ENCODE measurements at regions not wholly inside any gene's neighbourhood (a gene's known extent, or its start where the extent isn't known, plus 50 kb on each side); places are given as distances from the start of the nearest gene placed in this dataset.

GRCh38 chr2:118493213-118493612, 354.2 kb downstream of the EN1 start:
- Histone ChIP-seq H3K27me3 (ENCODE audit: control insufficient read depth in 1 of 2, insufficient read depth in 2 of 2, low read length in 2 of 2) (no peaks in the 10 kb centered on the region), H3K36me3 (ENCODE audit: control insufficient read depth in 1 of 2, insufficient read depth in 2 of 2, low read length in 2 of 2) (no peaks in the 10 kb centered on the region), H3K4me1 (ENCODE audit: control insufficient read depth in 1 of 2, insufficient read depth in 2 of 2, low read length in 2 of 2) (no peaks in the 10 kb centered on the region), H3K9ac (ENCODE audit: low read depth in 1 of 2, low read length in 2 of 2) (no peak overlapping the region), H3K27ac (ENCODE audit: low read depth, low read length) (no peak overlapping the region), H3K9me3 (ENCODE audit: control insufficient read depth in 1 of 2, low read length in 2 of 2) (peaks cover 0 to 3% of the 10 kb centered on the region in 2 donors), H3K4me3 (ENCODE audit: low read depth in 1 of 2, low read length in 2 of 2) (no peak overlapping the region)

GRCh38 chr2:118492335-118492734, 355.1 kb downstream of the EN1 start:
- Histone ChIP-seq H3K4me1 (ENCODE audit: control insufficient read depth in 1 of 2, insufficient read depth in 2 of 2, low read length in 2 of 2) (no peaks in the 10 kb centered on the region), H3K27ac (ENCODE audit: low read depth, low read length) (no peak overlapping the region), H3K9ac (ENCODE audit: low read depth in 1 of 2, low read length in 2 of 2) (no peak overlapping the region), H3K4me3 (ENCODE audit: low read depth in 1 of 2, low read length in 2 of 2) (no peak overlapping the region), H3K27me3 (ENCODE audit: control insufficient read depth in 1 of 2, insufficient read depth in 2 of 2, low read length in 2 of 2) (no peaks in the 10 kb centered on the region), H3K9me3 (ENCODE audit: control insufficient read depth in 1 of 2, low read length in 2 of 2) (peaks cover 0 to 3% of the 10 kb centered on the region in 2 donors), H3K36me3 (ENCODE audit: control insufficient read depth in 1 of 2, insufficient read depth in 2 of 2, low read length in 2 of 2) (no peaks in the 10 kb centered on the region)

- Histone ChIP-seq H3K4me1 (ENCODE audit: control insufficient read depth in 1 of 2, insufficient read depth in 2 of 2, low read length in 2 of 2) (no peaks in the 10 kb centered on the region), H3K9ac (ENCODE audit: low read depth in 1 of 2, low read length in 2 of 2) (no peak overlapping the region), H3K27ac (ENCODE audit: low read depth, low read length) (no peak overlapping the region), H3K4me3 (ENCODE audit: low read depth in 1 of 2, low read length in 2 of 2) (no peak overlapping the region), H3K27me3 (ENCODE audit: control insufficient read depth in 1 of 2, insufficient read depth in 2 of 2, low read length in 2 of 2) (no peaks in the 10 kb centered on the region), H3K36me3 (ENCODE audit: control insufficient read depth in 1 of 2, insufficient read depth in 2 of 2, low read length in 2 of 2) (no peaks in the 10 kb centered on the region), H3K9me3 (ENCODE audit: control insufficient read depth in 1 of 2, low read length in 2 of 2) (peaks cover 0 to 3% of the 10 kb centered on the region in 2 donors)
These were observed 357.1 kb downstream of the EN1 start for GRCh38 chr2:118490330-118490729.

GRCh38 chr2:118489712-118490299, 357.6 kb downstream of the EN1 start:
- Histone ChIP-seq H3K27me3 (ENCODE audit: control insufficient read depth in 1 of 2, insufficient read depth in 2 of 2, low read length in 2 of 2) (no peaks in the 10 kb centered on the region), H3K36me3 (ENCODE audit: control insufficient read depth in 1 of 2, insufficient read depth in 2 of 2, low read length in 2 of 2) (no peaks in the 10 kb centered on the region), H3K9ac (ENCODE audit: low read depth in 1 of 2, low read length in 2 of 2) (no peak overlapping the region), H3K4me1 (ENCODE audit: control insufficient read depth in 1 of 2, insufficient read depth in 2 of 2, low read length in 2 of 2) (no peaks in the 10 kb centered on the region), H3K4me3 (ENCODE audit: low read depth in 1 of 2, low read length in 2 of 2) (no peak overlapping the region), H3K27ac (ENCODE audit: low read depth, low read length) (no peak overlapping the region), H3K9me3 (ENCODE audit: control insufficient read depth in 1 of 2, low read length in 2 of 2) (peaks cover 0 to 3% of the 10 kb centered on the region in 2 donors)

GRCh38 chr2:118481299-118481698, 366.1 kb downstream of the EN1 start:
- peaks cover 6 to 12% of the 10 kb centered on the region in 2 donors for H3K4me1 ChIP-seq (ENCODE audit: control insufficient read depth in 1 of 2, insufficient read depth in 2 of 2, low read length in 2 of 2)
- H3K27me3 ChIP-seq (ENCODE audit: control insufficient read depth in 1 of 2, insufficient read depth in 2 of 2, low read length in 2 of 2), result peaks cover 0 to 4% of the 10 kb centered on the region in 2 donors
- no peaks in the 10 kb centered on the region for H3K36me3 ChIP-seq (ENCODE audit: control insufficient read depth in 1 of 2, insufficient read depth in 2 of 2, low read length in 2 of 2)
- H3K9ac ChIP-seq (ENCODE audit: low read depth in 1 of 2, low read length in 2 of 2), result no peak overlapping the region
- no peak overlapping the region for H3K27ac ChIP-seq (ENCODE audit: low read depth, low read length)
- no peaks in the 10 kb centered on the region for H3K9me3 ChIP-seq (ENCODE audit: control insufficient read depth in 1 of 2, low read length in 2 of 2)
- H3K4me3 ChIP-seq (ENCODE audit: low read depth in 1 of 2, low read length in 2 of 2), result no peak overlapping the region

- no peak overlapping the region for H3K27ac ChIP-seq (ENCODE audit: low read depth, low read length)
- H3K9ac ChIP-seq (ENCODE audit: low read depth in 1 of 2, low read length in 2 of 2), result no peak overlapping the region
- H3K36me3 ChIP-seq (ENCODE audit: control insufficient read depth in 1 of 2, insufficient read depth in 2 of 2, low read length in 2 of 2), result no peaks in the 10 kb centered on the region
- H3K27me3 ChIP-seq (ENCODE audit: control insufficient read depth in 1 of 2, insufficient read depth in 2 of 2, low read length in 2 of 2), result peaks cover 0 to 4% of the 10 kb centered on the region in 2 donors
- H3K4me3 ChIP-seq (ENCODE audit: low read depth in 1 of 2, low read length in 2 of 2), result no peak overlapping the region
- H3K9me3 ChIP-seq (ENCODE audit: control insufficient read depth in 1 of 2, low read length in 2 of 2), result no peaks in the 10 kb centered on the region
- H3K4me1 ChIP-seq (ENCODE audit: control insufficient read depth in 1 of 2, insufficient read depth in 2 of 2, low read length in 2 of 2), result peaks cover 6 to 12% of the 10 kb centered on the region in 2 donors
These were observed 368.4 kb downstream of the EN1 start for GRCh38 chr2:118479020-118479419.

GRCh38 chr2:118477111-118477862, 370.2 kb downstream of the EN1 start:
- Histone ChIP-seq H3K9me3 (ENCODE audit: control insufficient read depth in 1 of 2, low read length in 2 of 2) (no peaks in the 10 kb centered on the region), H3K4me3 (ENCODE audit: low read depth in 1 of 2, low read length in 2 of 2) (no peak overlapping the region), H3K4me1 (ENCODE audit: control insufficient read depth in 1 of 2, insufficient read depth in 2 of 2, low read length in 2 of 2) (peaks cover 6 to 12% of the 10 kb centered on the region in 2 donors), H3K36me3 (ENCODE audit: control insufficient read depth in 1 of 2, insufficient read depth in 2 of 2, low read length in 2 of 2) (no peaks in the 10 kb centered on the region), H3K27me3 (ENCODE audit: control insufficient read depth in 1 of 2, insufficient read depth in 2 of 2, low read length in 2 of 2) (peaks cover 0 to 4% of the 10 kb centered on the region in 2 donors), H3K27ac (ENCODE audit: low read depth, low read length) (no peak overlapping the region), H3K9ac (ENCODE audit: low read depth in 1 of 2, low read length in 2 of 2) (no peak overlapping the region)

- Histone ChIP-seq H3K4me1 (ENCODE audit: control insufficient read depth in 1 of 2, insufficient read depth in 2 of 2, low read length in 2 of 2) (peaks cover 6 to 12% of the 10 kb centered on the region in 2 donors), H3K36me3 (ENCODE audit: control insufficient read depth in 1 of 2, insufficient read depth in 2 of 2, low read length in 2 of 2) (no peaks in the 10 kb centered on the region), H3K27me3 (ENCODE audit: control insufficient read depth in 1 of 2, insufficient read depth in 2 of 2, low read length in 2 of 2) (peaks cover 0 to 4% of the 10 kb centered on the region in 2 donors), H3K27ac (ENCODE audit: low read depth, low read length) (no peak overlapping the region), H3K9me3 (ENCODE audit: control insufficient read depth in 1 of 2, low read length in 2 of 2) (no peaks in the 10 kb centered on the region), H3K4me3 (ENCODE audit: low read depth in 1 of 2, low read length in 2 of 2) (no peak overlapping the region), H3K9ac (ENCODE audit: low read depth in 1 of 2, low read length in 2 of 2) (no peak overlapping the region)
These were observed 371.7 kb downstream of the EN1 start for GRCh38 chr2:118475622-118476205.

GRCh38 chr2:118474541-118474920, 372.9 kb downstream of the EN1 start:
- H3K27me3 ChIP-seq (ENCODE audit: control insufficient read depth in 1 of 2, insufficient read depth in 2 of 2, low read length in 2 of 2), result peaks cover 4% of the 10 kb centered on the region in 2 donors

GRCh38 chr2:118473846-118474540, 373.5 kb downstream of the EN1 start:
- Histone ChIP-seq H3K9ac (ENCODE audit: low read depth in 1 of 2, low read length in 2 of 2) (no peak overlapping the region), H3K4me3 (ENCODE audit: low read depth in 1 of 2, low read length in 2 of 2) (no peak overlapping the region), H3K27ac (ENCODE audit: low read depth, low read length) (no peak overlapping the region), H3K36me3 (ENCODE audit: control insufficient read depth in 1 of 2, insufficient read depth in 2 of 2, low read length in 2 of 2) (no peaks in the 10 kb centered on the region), H3K4me1 (ENCODE audit: control insufficient read depth in 1 of 2, insufficient read depth in 2 of 2, low read length in 2 of 2) (peaks cover 6 to 12% of the 10 kb centered on the region in 2 donors), H3K9me3 (ENCODE audit: control insufficient read depth in 1 of 2, low read length in 2 of 2) (no peaks in the 10 kb centered on the region), H3K27me3 (ENCODE audit: control insufficient read depth in 1 of 2, insufficient read depth in 2 of 2, low read length in 2 of 2) (peaks cover 0 to 4% of the 10 kb centered on the region in 2 donors)

More at GRCh38 chr2:118474541-118474920, 372.9 kb downstream of the EN1 start:
- no peaks in the 10 kb centered on the region for H3K9me3 ChIP-seq (ENCODE audit: control insufficient read depth in 1 of 2, low read length in 2 of 2)
- no peak overlapping the region for H3K27ac ChIP-seq (ENCODE audit: low read depth, low read length)
- no peaks in the 10 kb centered on the region for H3K36me3 ChIP-seq (ENCODE audit: control insufficient read depth in 1 of 2, insufficient read depth in 2 of 2, low read length in 2 of 2)
- peaks cover 6 to 12% of the 10 kb centered on the region in 2 donors for H3K4me1 ChIP-seq (ENCODE audit: control insufficient read depth in 1 of 2, insufficient read depth in 2 of 2, low read length in 2 of 2)
- no peak overlapping the region for H3K9ac ChIP-seq (ENCODE audit: low read depth in 1 of 2, low read length in 2 of 2)
- H3K4me3 ChIP-seq (ENCODE audit: low read depth in 1 of 2, low read length in 2 of 2), result no peak overlapping the region
